Prostate gland (tissue), 2 donors: ENCODE measurements at regions not wholly inside any gene's neighbourhood (a gene's known extent, or its start where the extent isn't known, plus 50 kb on each side); places are given as distances from the start of the nearest gene placed in this dataset.
A peak's percentile ranks its signal among the peaks of the same experiment; 100 is the strongest.

Experiments used
- DNase-seq: peaks from one replicate; pipeline ENCODE4 v3.0.0-alpha.2; 2019; ENCODE audit warnings: low spot score
- H3K27ac ChIP-seq, 2 donors: fragments of 200-600 bp; sonication (generic); 2 replicates each; pipeline ENCODE4 v1.5.1; 2017 to 2019
- H3K27me3 ChIP-seq: fragments of 200-600 bp; sonication (generic); replicated peaks from 2 replicates; pipeline ENCODE4 v1.5.1; 2019; ENCODE audit not compliant: insufficient read depth
- H3K36me3 ChIP-seq, 2 donors: fragments of 200-600 bp; sonication (generic); 1 replicate in 1 of 2; 2 replicates in 1 of 2; pipeline versions ENCODE4 v1.5.1 to v1.8.1; 2017 to 2019
- H3K4me1 ChIP-seq: fragments of 200-600 bp; sonication (generic); replicated peaks from 2 replicates; pipeline ENCODE4 v1.5.1; 2019
- H3K4me3 ChIP-seq, 2 donors: fragments of 200-600 bp; sonication (generic); 2 replicates each; pipeline ENCODE4 v1.5.1; 2017 to 2019
- H3K9me3 ChIP-seq: fragments of 200-600 bp; sonication (generic); 2 replicates; pipeline ENCODE4 v1.5.1; 2017
- CTCF ChIP-seq, 4 experiments: fragments of 200-600 bp in 2 of 4; fragments of 450-650 bp in 2 of 4; sonication (generic) in 2 of 4; IDR thresholded peaks; 1 replicate in 3 of 4; 2 replicates in 1 of 4; pipeline ENCODE4 v1.5.1; 2016 to 2019; ENCODE audit warnings: antibody characterized with exemption in 4 of 4, mild to moderate bottlenecking in 2 of 4, moderate library complexity in 2 of 4
- POLR2A ChIP-seq: fragments of 450-650 bp; IDR thresholded peaks from one replicate; pipeline ENCODE4 v1.6.1; 2016; ENCODE audit warnings: antibody characterized with exemption, mild to moderate bottlenecking
- POLR2AphosphoS5 ChIP-seq: sonication (generic); formaldehyde crosslinking; IDR thresholded peaks from one replicate; pipeline ENCODE4 v1.6.1; 2017; ENCODE audit warnings: antibody characterized with exemption
- WGBS: methylation state at CpG from one replicate; pipeline ENCODE4 v1.1.5; 2018; 5-methylcytosine and 5-hydroxymethylcytosine counted together
- intact Hi-C: fragments of 100-400 bp; cut with DNase I; formaldehyde crosslinking; loops from one replicate; pipeline ENCODE4 v1.14.2; 2022

DNA sequence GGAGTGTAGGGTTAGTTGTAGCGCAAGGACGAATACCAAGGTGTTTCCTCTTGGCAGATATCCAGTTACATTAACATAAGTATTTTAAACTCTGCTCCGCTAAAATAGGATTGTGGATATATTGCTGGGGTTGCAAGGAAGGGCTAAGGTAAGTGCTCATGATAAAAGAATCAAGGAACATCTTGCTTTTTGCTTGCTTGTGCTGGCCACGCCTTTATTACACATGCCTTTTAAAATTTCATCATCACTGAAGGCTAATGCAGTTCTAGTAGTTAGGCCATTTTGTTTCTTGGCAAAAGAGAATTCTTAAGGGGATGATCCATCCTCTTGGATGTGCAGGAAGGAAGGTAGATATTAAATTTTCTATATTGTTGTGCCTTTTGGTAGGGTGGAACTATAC is 415.6 kb upstream of the TPM1 start:
- no peak overlapping the region for H3K4me3 ChIP-seq
- no peaks in the 10 kb centered on the region for H3K9me3 ChIP-seq
- no peaks in the 10 kb centered on the region for H3K36me3 ChIP-seq
- 95% methylated on average over 4 of the region's 4 CpGs for WGBS
- no peaks in the 10 kb centered on the region for H3K4me1 ChIP-seq
- no peak overlapping the region for H3K27ac ChIP-seq
- intact Hi-C loops, result no loop called here
- no peaks in the 10 kb centered on the region for H3K27me3 ChIP-seq
- DNase-seq, result no peak
- TF ChIP-seq POLR2AphosphoS5, result no peak
- no peak for TF ChIP-seq POLR2A

DNA sequence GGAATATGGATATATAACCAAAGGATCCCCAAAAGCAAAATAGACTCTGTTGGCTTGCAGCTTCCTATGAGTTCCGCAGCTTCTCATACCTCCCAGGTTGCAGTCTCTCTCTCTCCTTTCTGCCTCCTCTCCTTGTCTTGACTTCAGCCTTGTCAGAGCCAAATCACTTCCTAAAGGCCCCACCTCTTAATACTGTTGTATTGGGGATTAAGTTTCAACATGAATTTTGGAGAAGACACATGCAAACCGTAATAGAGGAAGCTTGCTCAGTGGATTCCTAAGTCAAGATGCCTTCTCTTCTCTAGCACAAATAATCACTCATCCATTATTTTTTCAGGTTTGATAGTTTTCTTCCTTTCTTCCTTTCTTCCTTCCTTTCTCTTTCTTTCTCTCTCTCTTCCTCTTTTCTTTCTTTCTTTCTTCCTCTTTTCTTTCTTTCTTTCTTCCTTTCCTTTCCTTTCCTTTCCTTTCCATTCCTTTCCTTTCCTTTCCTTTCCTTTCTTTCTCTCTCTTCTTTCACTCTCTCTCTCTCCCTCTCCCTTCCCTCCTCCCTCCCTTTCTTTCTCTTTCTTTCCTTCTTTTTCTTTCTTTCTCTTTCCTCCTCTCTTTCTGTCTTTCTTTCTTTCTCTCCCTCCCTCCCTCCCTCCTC is 411.3 kb upstream of the TPM1 start:
- 90% methylated on average over 2 of the region's 2 CpGs for WGBS

GRCh38 chr15:62636823-62637573 is 405.5 kb upstream of the TPM1 start:
- Histone ChIP-seq H3K36me3 (no peaks in the 10 kb centered on the region), H3K9me3 (no peaks in the 10 kb centered on the region), H3K4me3 (no peak overlapping the region), H3K4me1 (no peaks in the 10 kb centered on the region), H3K27ac (no peak overlapping the region), H3K27me3 (no peaks in the 10 kb centered on the region)
- intact Hi-C loops, result no loop called here
- no peak for DNase-seq
- WGBS, result 74% methylated on average over 9 of the region's 9 CpGs
- TF ChIP-seq CTCF (IDR thresholded peaks at IDR 0.05) (no peak), POLR2AphosphoS5 (no peak), POLR2A (no peak)

More for the DNA sequence above, 411.3 kb upstream of the TPM1 start:
- Histone ChIP-seq H3K36me3 (no peaks in the 10 kb centered on the region), H3K9me3 (no peaks in the 10 kb centered on the region), H3K4me3 (no peak overlapping the region), H3K4me1 (no peaks in the 10 kb centered on the region), H3K27me3 (no peaks in the 10 kb centered on the region), H3K27ac (no peak overlapping the region)
- TF ChIP-seq CTCF (IDR thresholded peaks at IDR 0.05), result no peak
- no peak for TF ChIP-seq POLR2A
- no peak for TF ChIP-seq POLR2AphosphoS5
- no peak for DNase-seq
- intact Hi-C loops, result no loop called here

DNA sequence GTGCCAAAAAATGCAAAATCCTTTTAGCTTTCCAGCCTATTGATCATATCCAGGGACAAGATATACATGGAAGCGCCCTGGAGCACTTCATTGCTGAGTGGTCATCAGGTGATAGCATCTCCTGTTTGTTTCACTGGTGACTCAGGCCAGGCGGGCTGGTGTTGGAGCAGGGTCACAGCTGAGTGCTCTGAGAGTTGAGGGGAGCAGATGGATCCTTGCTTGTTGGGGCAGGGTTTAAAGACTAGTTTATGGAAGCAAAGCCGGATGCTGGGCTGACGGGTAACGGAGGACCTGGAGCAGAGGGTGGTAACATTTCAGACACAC is 405.0 kb upstream of the TPM1 start:
- 60% methylated on average over 5 of the region's 5 CpGs for WGBS
- DNase-seq, result no peak
- TF ChIP-seq POLR2A (no peak), CTCF (IDR thresholded peaks at IDR 0.05) (no peak), POLR2AphosphoS5 (no peak)
- H3K27me3 ChIP-seq, result no peaks in the 10 kb centered on the region
- H3K4me3 ChIP-seq, result no peak overlapping the region
- intact Hi-C loops, result no loop called here
- no peaks in the 10 kb centered on the region for H3K36me3 ChIP-seq
- H3K4me1 ChIP-seq, result no peaks in the 10 kb centered on the region
- H3K27ac ChIP-seq, result no peak overlapping the region
- H3K9me3 ChIP-seq, result no peaks in the 10 kb centered on the region

GRCh38 chr15:62637950-62638619 is 404.5 kb upstream of the TPM1 start:
- Histone ChIP-seq H3K27ac (no peak overlapping the region), H3K9me3 (no peaks in the 10 kb centered on the region), H3K4me3 (no peak overlapping the region), H3K4me1 (no peaks in the 10 kb centered on the region), H3K27me3 (no peaks in the 10 kb centered on the region), H3K36me3 (no peaks in the 10 kb centered on the region)
- WGBS, result 64% methylated on average over 8 of the region's 8 CpGs
- intact Hi-C loops, result no loop called here
- DNase-seq, result no peak
- TF ChIP-seq POLR2A (no peak), POLR2AphosphoS5 (peak; percentile 45)
